ENCODE measurements at regions not wholly inside any gene's neighbourhood (a gene's known extent, or its start where the extent isn't known, plus 50 kb on each side); places are given as distances from the start of the nearest gene placed in this dataset.
A peak's percentile ranks its signal among the peaks of the same experiment; 100 is the strongest.

DNA sequence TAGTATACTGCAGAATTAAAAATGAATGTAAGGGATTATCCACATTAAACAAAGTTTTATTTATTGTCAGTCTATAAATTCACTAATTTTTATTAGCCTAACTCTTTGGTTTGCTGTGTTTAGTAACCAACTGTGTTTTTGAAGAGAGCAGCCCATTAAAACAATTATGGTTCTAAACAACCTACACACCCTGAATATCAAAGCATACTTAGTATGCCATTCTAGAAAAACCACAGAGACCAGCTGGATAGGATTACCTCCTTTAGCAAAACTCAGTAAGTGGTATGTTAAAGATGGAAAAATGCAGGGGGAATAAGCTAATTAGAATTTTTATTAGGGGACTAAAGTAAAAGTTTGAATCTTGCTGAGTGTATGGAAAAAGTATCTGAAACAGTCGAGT is 1981.7 kb upstream of the NUDT12 start:
- FAIRE-seq (no peak), DNase-seq (ENCODE audit: low read depth, low spot score) (no peak)
- Histone ChIP-seq H3K4me2 (ENCODE audit: insufficient read depth, low read length) (no peak overlapping the region), H3K9me3 (replicated peaks; ENCODE audit: control insufficient read depth, insufficient read depth, low read length) (no peaks in the 10 kb centered on the region), H3K79me2 (ENCODE audit: control insufficient read depth, insufficient read depth, low read length) (no peaks in the 10 kb centered on the region), H3K27me3 (ENCODE audit: control insufficient read depth in 2 of 2, insufficient read depth in 2 of 2, low read length in 2 of 2) (no peaks in the 10 kb centered on the region), H3K27ac (ENCODE audit: insufficient read depth, low read depth, low read length) (no peak overlapping the region), H3K4me1 (ENCODE audit: control insufficient read depth, extremely low read depth, insufficient read depth, low read length) (no peaks in the 10 kb centered on the region), H4K20me1 (replicated peaks; ENCODE audit: control insufficient read depth, extremely low read depth, insufficient read depth, low read length) (no peaks in the 10 kb centered on the region), H3K9ac (replicated peaks; ENCODE audit: extremely low read depth, insufficient read depth, low read length) (no peak overlapping the region), H3K36me3 (ENCODE audit: control insufficient read depth in 2 of 2, extremely low read depth in 1 of 2, insufficient read depth in 2 of 2, low read length in 2 of 2) (no peaks in the 10 kb centered on the region), H3K4me3 (replicated peaks in 1 of 3; ENCODE audit: insufficient read depth in 1 of 3, low read depth in 1 of 3, low read length in 3 of 3) (no peak overlapping the region), H3K9me1 (replicated peaks; ENCODE audit: control insufficient read depth, extremely low read depth, insufficient read depth, low read length) (no peaks in the 10 kb centered on the region), H2AFZ (ENCODE audit: low read depth, low read length) (no peak overlapping the region)
- TF ChIP-seq POLR2A (IDR thresholded peaks at IDR 0.05; ENCODE audit: low read depth, low read length): no peak
- TF ChIP-seq MYC (IDR thresholded peaks at IDR 0.05; ENCODE audit: low read depth, low read length): no peak
- TF ChIP-seq MAX (IDR thresholded peaks at IDR 0.05; ENCODE audit: insufficient read depth, insufficient read length): no peak
- no peak for TF ChIP-seq EZH2 (IDR thresholded peaks at IDR 0.05; ENCODE audit: borderline replicate concordance, low read depth, low read length, severe bottlenecking)
- no peak for TF ChIP-seq CTCF (IDR thresholded peaks at IDR 0.05; ENCODE audit: extremely low read depth in 1 of 2, insufficient read depth in 1 of 2, low read depth in 1 of 2, low read length in 2 of 2)
- dilution Hi-C loops (cut with MboI; ENCODE audit: extremely low pct_ligation_motif_present, low sequenced_read_pairs): no loop called here
- ChIA-PET CTCF (no interaction called here), POLR2A (no interaction called here)
- no TSS peak for BruUV-seq (replicated peaks)
- intact Hi-C loops (cut with micrococcal nuclease): no loop called here

DNA sequence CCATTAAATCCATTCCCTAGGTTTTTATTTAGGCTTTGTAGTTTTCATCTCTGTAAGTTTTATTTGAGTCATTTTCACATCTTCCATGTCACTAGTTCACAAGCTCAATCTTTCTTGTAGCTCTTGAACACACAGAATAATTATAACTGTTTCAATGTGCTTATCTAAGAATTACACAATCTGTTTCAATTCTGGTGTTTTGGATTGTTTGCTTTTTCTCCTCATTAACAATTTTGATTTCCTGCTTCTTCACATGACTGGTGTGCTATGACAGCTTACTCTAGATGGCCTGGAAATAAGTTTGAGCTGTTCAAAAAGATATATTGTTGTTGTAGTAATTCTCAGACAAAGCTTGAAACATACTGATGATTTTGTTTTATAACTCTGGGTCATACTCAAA is 1974.1 kb upstream of the NUDT12 start:
- Histone ChIP-seq H3K79me2 (ENCODE audit: control insufficient read depth, insufficient read depth, low read length) (no peaks in the 10 kb centered on the region), H3K9ac (replicated peaks; ENCODE audit: extremely low read depth, insufficient read depth, low read length) (no peak overlapping the region), H3K27ac (ENCODE audit: insufficient read depth, low read depth, low read length) (no peak overlapping the region), H3K27me3 (ENCODE audit: control insufficient read depth in 2 of 2, insufficient read depth in 2 of 2, low read length in 2 of 2) (no peaks in the 10 kb centered on the region), H3K4me2 (ENCODE audit: insufficient read depth, low read length) (no peak overlapping the region), H3K4me3 (replicated peaks in 1 of 3; ENCODE audit: insufficient read depth in 1 of 3, low read depth in 1 of 3, low read length in 3 of 3) (no peak overlapping the region), H3K9me1 (replicated peaks; ENCODE audit: control insufficient read depth, extremely low read depth, insufficient read depth, low read length) (no peaks in the 10 kb centered on the region), H2AFZ (ENCODE audit: low read depth, low read length) (no peak overlapping the region), H3K9me3 (replicated peaks; ENCODE audit: control insufficient read depth, insufficient read depth, low read length) (no peaks in the 10 kb centered on the region), H3K4me1 (ENCODE audit: control insufficient read depth, extremely low read depth, insufficient read depth, low read length) (no peaks in the 10 kb centered on the region), H4K20me1 (replicated peaks; ENCODE audit: control insufficient read depth, extremely low read depth, insufficient read depth, low read length) (no peaks in the 10 kb centered on the region), H3K36me3 (ENCODE audit: control insufficient read depth in 2 of 2, extremely low read depth in 1 of 2, insufficient read depth in 2 of 2, low read length in 2 of 2) (no peaks in the 10 kb centered on the region)
- FAIRE-seq: no peak
- BruUV-seq (replicated peaks): no TSS peak
- CTCF ChIA-PET: no interaction called here
- no peak for TF ChIP-seq EZH2 (IDR thresholded peaks at IDR 0.05; ENCODE audit: borderline replicate concordance, low read depth, low read length, severe bottlenecking)
- no peak for TF ChIP-seq MAX (IDR thresholded peaks at IDR 0.05; ENCODE audit: insufficient read depth, insufficient read length)
- TF ChIP-seq JUN (IDR thresholded peaks at IDR 0.05; ENCODE audit: borderline replicate concordance, insufficient read depth, insufficient read length, low read depth): no peak
- no peak for TF ChIP-seq CTCF (IDR thresholded peaks at IDR 0.05; ENCODE audit: extremely low read depth in 1 of 2, insufficient read depth in 1 of 2, low read depth in 1 of 2, low read length in 2 of 2)
- TF ChIP-seq POLR2A (IDR thresholded peaks at IDR 0.05; ENCODE audit: low read depth, low read length): no peak
- no peak for TF ChIP-seq GATA2 (IDR thresholded peaks at IDR 0.05; ENCODE audit: insufficient read depth, insufficient read length, low read depth, low read length)
- no peak for TF ChIP-seq MYC (IDR thresholded peaks at IDR 0.05; ENCODE audit: low read depth, low read length)
- TF ChIP-seq POLR2AphosphoS5 (IDR thresholded peaks at IDR 0.05; ENCODE audit: insufficient read depth, low read depth, low read length): no peak
- TF ChIP-seq FOS (IDR thresholded peaks at IDR 0.05; ENCODE audit: borderline replicate concordance, insufficient read depth, low read length): no peak
- dilution Hi-C loops (cut with MboI; ENCODE audit: extremely low pct_ligation_motif_present, low sequenced_read_pairs) (no loop called here), intact Hi-C loops (cut with micrococcal nuclease) (no loop called here)
- peak; percentile 5 for DNase-seq (ENCODE audit: low read depth, low spot score)
- POLR2A ChIA-PET: no interaction called here

Measured in endothelial cell of umbilical vein (primary cell).